DOHH2 (cell line): ENCODE measurements at regions not wholly inside any gene's neighbourhood (a gene's known extent, or its start where the extent isn't known, plus 50 kb on each side); places are given as distances from the start of the nearest gene placed in this dataset.

ENCODE experiments used
- H3F3A ChIP-seq: fragments of 200-600 bp; sonication (generic), shearing (Covaris generic); 2 replicates; pipeline ENCODE4 v1.6.0; 2016; ENCODE audit warnings: antibody characterized with exemption, mild to moderate bottlenecking; ENCODE audit not compliant: control insufficient read depth, insufficient read depth
- H3K27ac ChIP-seq: fragments of 200-600 bp; sonication (generic); 2 replicates; pipeline ENCODE4 v1.5.1; 2014; ENCODE audit warnings: low read depth, mild to moderate bottlenecking, low read length, moderate library complexity
- H3K27me3 ChIP-seq: fragments of 200-600 bp; sonication (generic); 2 replicates; pipeline ENCODE4 v1.6.1; 2014; ENCODE audit warnings: mild to moderate bottlenecking, low read length, mixed read lengths; ENCODE audit not compliant: control insufficient read depth
- H3K36me3 ChIP-seq: fragments of 200-600 bp; sonication (generic); 2 replicates; pipeline ENCODE4 v1.6.1; 2014; ENCODE audit warnings: mild to moderate bottlenecking, low read length, moderate library complexity, mixed read lengths; ENCODE audit not compliant: control insufficient read depth
- H3K4me1 ChIP-seq: fragments of 200-600 bp; sonication (generic); 2 replicates; pipeline ENCODE4 v1.6.1; 2014; ENCODE audit warnings: mild to moderate bottlenecking, low read length, mixed read lengths; ENCODE audit not compliant: control insufficient read depth
- H3K4me2 ChIP-seq: fragments of 200-600 bp; sonication (generic); 2 replicates; pipeline ENCODE4 v1.6.0; 2014; ENCODE audit warnings: mild to moderate bottlenecking, low read length, moderate library complexity
- H3K4me3 ChIP-seq: fragments of 200-600 bp; sonication (generic); 2 replicates; pipeline ENCODE4 v1.5.1; 2014; ENCODE audit warnings: mild to moderate bottlenecking, low read length, mixed read lengths
- H3K79me2 ChIP-seq: fragments of 200-600 bp; sonication (generic); 2 replicates; pipeline ENCODE4 v1.6.1; 2014; ENCODE audit warnings: mild to moderate bottlenecking, low read length, mixed read lengths; ENCODE audit not compliant: control insufficient read depth
- H3K9me2 ChIP-seq: fragments of 200-600 bp; sonication (generic); replicated peaks from 2 replicates; pipeline ENCODE4 v1.6.1; 2014; ENCODE audit warnings: mild to moderate bottlenecking, low read length, mixed read lengths; ENCODE audit not compliant: control insufficient read depth
- H3K9me3 ChIP-seq: fragments of 200-600 bp; sonication (generic); 2 replicates; pipeline ENCODE4 v1.6.1; 2014; ENCODE audit warnings: antibody characterized with exemption, low read length, mixed read lengths; ENCODE audit not compliant: control insufficient read depth, insufficient read depth
- H4K20me1 ChIP-seq: fragments of 200-600 bp; sonication (generic); 2 replicates; pipeline ENCODE4 v1.6.0; 2014; ENCODE audit warnings: low read depth, mild to moderate bottlenecking, antibody characterized with exemption, low read length, moderate library complexity; ENCODE audit not compliant: control insufficient read depth, insufficient read depth
- EZH2phosphoT487 ChIP-seq: fragments of 200-600 bp; sonication (generic); IDR thresholded peaks from 2 replicates; pipeline ENCODE4 v1.6.1; 2017; ENCODE audit warnings: borderline replicate concordance, mild to moderate bottlenecking, antibody characterized with exemption, low read length, moderate library complexity, mixed read lengths
- TF ChIP-seq, protein P1 (sequence below): fragments of 200-600 bp; sonication (generic); IDR thresholded peaks from one replicate; pipeline ENCODE4 v1.5.1; 2014; ENCODE audit warnings: antibody characterized with exemption, mild to moderate bottlenecking, low read depth, low read length; ENCODE audit not compliant: poor library complexity, severe bottlenecking

- no peaks in the 10 kb centered on the region for H3K9me3 ChIP-seq
- H3K27ac ChIP-seq: no peak overlapping the region
- TF ChIP-seq EZH2phosphoT487: no peak
- TF ChIP-seq, protein P1, sequence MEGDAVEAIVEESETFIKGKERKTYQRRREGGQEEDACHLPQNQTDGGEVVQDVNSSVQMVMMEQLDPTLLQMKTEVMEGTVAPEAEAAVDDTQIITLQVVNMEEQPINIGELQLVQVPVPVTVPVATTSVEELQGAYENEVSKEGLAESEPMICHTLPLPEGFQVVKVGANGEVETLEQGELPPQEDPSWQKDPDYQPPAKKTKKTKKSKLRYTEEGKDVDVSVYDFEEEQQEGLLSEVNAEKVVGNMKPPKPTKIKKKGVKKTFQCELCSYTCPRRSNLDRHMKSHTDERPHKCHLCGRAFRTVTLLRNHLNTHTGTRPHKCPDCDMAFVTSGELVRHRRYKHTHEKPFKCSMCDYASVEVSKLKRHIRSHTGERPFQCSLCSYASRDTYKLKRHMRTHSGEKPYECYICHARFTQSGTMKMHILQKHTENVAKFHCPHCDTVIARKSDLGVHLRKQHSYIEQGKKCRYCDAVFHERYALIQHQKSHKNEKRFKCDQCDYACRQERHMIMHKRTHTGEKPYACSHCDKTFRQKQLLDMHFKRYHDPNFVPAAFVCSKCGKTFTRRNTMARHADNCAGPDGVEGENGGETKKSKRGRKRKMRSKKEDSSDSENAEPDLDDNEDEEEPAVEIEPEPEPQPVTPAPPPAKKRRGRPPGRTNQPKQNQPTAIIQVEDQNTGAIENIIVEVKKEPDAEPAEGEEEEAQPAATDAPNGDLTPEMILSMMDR: no peak
- H3K9me2 ChIP-seq: no peaks in the 10 kb centered on the region
- no peak overlapping the region for H3K4me3 ChIP-seq
- H3K27me3 ChIP-seq: no peaks in the 10 kb centered on the region
- H4K20me1 ChIP-seq: no peaks in the 10 kb centered on the region
- no peaks in the 10 kb centered on the region for H3K4me1 ChIP-seq
- no peaks in the 10 kb centered on the region for H3K36me3 ChIP-seq
- H3F3A ChIP-seq: no peaks in the 10 kb centered on the region
- no peak overlapping the region for H3K4me2 ChIP-seq
- no peaks in the 10 kb centered on the region for H3K79me2 ChIP-seq
These were observed 632.5 kb downstream of the BCL11A start for GRCh38 chr2:59920961-59921360.

DNA sequence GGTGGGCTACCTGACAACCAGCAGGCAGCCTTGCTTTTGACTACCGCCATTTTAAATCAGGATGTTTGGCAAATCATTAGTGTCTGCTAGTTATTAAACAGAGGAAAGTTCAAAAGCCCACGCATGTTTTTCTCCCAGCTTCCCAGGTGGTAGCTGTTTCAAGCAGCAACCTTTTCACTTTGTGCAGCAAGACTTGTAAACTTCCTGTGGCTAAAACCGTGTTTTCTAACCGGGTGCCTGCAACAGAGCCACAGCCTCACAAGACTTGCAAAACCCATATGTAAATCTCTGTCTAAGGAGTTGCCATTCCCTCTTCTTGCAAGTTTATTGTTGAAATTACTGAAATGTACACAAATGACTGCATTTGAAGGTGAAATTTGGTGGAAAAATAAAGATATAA, 633.1 kb downstream of the BCL11A start:
- Histone ChIP-seq H3K4me1 (no peaks in the 10 kb centered on the region), H3K36me3 (no peaks in the 10 kb centered on the region), H3K27me3 (no peaks in the 10 kb centered on the region), H3K4me3 (no peak overlapping the region), H3K27ac (no peak overlapping the region), H3F3A (no peaks in the 10 kb centered on the region), H3K4me2 (no peak overlapping the region), H4K20me1 (no peaks in the 10 kb centered on the region), H3K79me2 (no peaks in the 10 kb centered on the region), H3K9me2 (no peaks in the 10 kb centered on the region), H3K9me3 (no peaks in the 10 kb centered on the region)
- TF ChIP-seq, protein P1: no peak
- no peak for TF ChIP-seq EZH2phosphoT487

DNA sequence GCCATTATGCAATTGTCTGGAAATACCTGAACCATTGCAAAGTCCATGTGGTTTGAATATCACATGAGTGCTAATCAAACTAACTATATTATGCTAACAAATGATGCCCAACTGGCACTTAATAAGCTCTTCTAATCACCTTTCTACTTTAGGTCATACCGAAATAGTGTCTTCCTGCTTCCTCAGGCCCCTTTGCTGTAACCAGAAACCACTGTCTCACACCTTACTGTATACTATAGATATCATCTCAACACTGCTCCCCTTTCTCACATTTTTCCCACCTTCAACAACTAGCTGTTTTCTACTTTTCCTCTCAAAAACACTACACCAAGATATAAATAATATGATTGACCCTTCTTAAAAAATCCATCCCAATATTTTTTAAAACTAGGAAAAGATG, 633.9 kb downstream of the BCL11A start:
- no peaks in the 10 kb centered on the region for H3K79me2 ChIP-seq
- no peak for TF ChIP-seq EZH2phosphoT487
- TF ChIP-seq, protein P1: no peak
- no peak overlapping the region for H3K4me2 ChIP-seq
- H3K27ac ChIP-seq: no peak overlapping the region
- no peak overlapping the region for H3K4me3 ChIP-seq
- no peaks in the 10 kb centered on the region for H3K27me3 ChIP-seq
- no peaks in the 10 kb centered on the region for H3F3A ChIP-seq
- H3K36me3 ChIP-seq: no peaks in the 10 kb centered on the region
- H3K9me3 ChIP-seq: no peaks in the 10 kb centered on the region
- no peaks in the 10 kb centered on the region for H4K20me1 ChIP-seq
- no peaks in the 10 kb centered on the region for H3K9me2 ChIP-seq
- no peaks in the 10 kb centered on the region for H3K4me1 ChIP-seq

DNA sequence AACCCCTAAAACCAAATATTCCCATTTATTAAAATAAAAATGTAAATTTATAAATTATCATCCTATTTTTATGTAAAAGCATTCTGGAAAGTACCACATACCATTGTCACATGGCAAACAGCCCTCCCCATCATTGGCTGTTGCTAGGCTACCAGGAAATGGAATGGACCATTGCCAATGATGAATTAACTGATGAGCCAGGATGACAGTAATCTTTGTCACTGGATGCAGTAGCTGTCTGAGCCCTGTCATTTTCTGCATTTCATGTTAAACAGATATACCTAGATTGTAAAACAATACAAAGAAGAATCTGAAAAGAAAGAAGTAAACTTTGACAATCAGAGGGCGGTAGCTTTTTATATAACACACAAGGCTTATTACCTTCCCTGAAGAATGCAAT, 641.4 kb downstream of the BCL11A start:
- H3F3A ChIP-seq: no peaks in the 10 kb centered on the region
- H3K79me2 ChIP-seq: no peaks in the 10 kb centered on the region
- no peak overlapping the region for H3K27ac ChIP-seq
- no peaks in the 10 kb centered on the region for H3K27me3 ChIP-seq
- no peaks in the 10 kb centered on the region for H3K36me3 ChIP-seq
- TF ChIP-seq EZH2phosphoT487: no peak
- TF ChIP-seq, protein P1: no peak
- peaks cover 15% of the 10 kb centered on the region for H3K4me1 ChIP-seq
- no peaks in the 10 kb centered on the region for H3K9me3 ChIP-seq
- no peak overlapping the region for H3K4me3 ChIP-seq
- H3K4me2 ChIP-seq: no peak overlapping the region
- no peaks in the 10 kb centered on the region for H4K20me1 ChIP-seq
- H3K9me2 ChIP-seq: no peaks in the 10 kb centered on the region
